ENCODE measurements at regions not wholly inside any gene's neighbourhood (a gene's known extent, or its start where the extent isn't known, plus 50 kb on each side); places are given as distances from the start of the nearest gene placed in this dataset.
"Not testable (repeated sequence)": the region's sequence is repeated elsewhere in the genome, so short reads cannot be mapped to it uniquely, and the experiment has no call there.

DNA sequence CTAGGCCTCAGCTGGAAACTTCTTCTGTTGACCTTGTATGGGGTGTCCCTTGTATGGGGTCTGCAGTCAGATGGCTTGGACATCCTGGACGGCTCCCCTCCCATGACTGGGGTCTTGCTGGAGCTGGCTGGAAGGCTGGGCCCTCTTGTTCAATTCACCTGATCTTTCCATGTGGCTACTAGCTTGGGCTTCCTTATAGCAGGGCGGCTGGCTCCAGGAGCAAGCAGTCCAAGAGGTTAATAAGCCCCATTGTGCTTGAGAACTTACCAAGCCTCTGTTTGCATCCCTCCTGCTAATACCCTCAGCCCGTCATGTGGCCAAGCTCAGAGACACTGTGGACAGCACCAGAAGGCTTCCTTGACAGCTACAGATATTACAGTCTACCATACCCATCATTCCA lies 111.6 kb upstream of the NPAS2 start:
- no peak overlapping the region for H3K27ac ChIP-seq
- intact Hi-C loops (cut with DNase I) = no loop called here
- TF ChIP-seq, protein P1, sequence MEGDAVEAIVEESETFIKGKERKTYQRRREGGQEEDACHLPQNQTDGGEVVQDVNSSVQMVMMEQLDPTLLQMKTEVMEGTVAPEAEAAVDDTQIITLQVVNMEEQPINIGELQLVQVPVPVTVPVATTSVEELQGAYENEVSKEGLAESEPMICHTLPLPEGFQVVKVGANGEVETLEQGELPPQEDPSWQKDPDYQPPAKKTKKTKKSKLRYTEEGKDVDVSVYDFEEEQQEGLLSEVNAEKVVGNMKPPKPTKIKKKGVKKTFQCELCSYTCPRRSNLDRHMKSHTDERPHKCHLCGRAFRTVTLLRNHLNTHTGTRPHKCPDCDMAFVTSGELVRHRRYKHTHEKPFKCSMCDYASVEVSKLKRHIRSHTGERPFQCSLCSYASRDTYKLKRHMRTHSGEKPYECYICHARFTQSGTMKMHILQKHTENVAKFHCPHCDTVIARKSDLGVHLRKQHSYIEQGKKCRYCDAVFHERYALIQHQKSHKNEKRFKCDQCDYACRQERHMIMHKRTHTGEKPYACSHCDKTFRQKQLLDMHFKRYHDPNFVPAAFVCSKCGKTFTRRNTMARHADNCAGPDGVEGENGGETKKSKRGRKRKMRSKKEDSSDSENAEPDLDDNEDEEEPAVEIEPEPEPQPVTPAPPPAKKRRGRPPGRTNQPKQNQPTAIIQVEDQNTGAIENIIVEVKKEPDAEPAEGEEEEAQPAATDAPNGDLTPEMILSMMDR (IDR thresholded peaks at IDR 0.05) = no peak
- DNase-seq (no peak), ATAC-seq (no peak)
- H3K4me3 ChIP-seq = no peak overlapping the region
- H3K4me1 ChIP-seq = no peaks in the 10 kb centered on the region
- H3K36me3 ChIP-seq = no peaks in the 10 kb centered on the region
- H3K27me3 ChIP-seq = no peaks in the 10 kb centered on the region
- no peaks in the 10 kb centered on the region for H3K9me3 ChIP-seq

DNA sequence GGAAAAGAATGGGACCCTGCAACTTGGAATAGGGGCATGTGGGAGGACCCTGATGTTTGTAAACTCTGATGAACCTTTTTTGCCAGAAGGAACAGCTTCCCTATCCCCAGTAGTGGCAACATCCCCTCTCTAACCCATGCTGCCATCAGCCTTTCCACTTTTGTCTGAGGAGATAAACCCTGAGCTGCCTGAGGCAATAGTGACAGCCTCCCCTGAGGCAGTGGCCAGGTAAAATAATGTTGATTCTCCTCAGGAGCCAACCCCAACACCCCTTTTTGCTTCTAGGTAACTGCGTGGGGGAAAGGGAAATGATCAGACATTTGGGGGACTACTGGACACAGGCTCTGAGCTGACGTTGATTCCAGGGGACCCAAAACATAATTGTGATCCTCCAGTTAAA lies 106.8 kb upstream of the NPAS2 start:
- H3K27ac ChIP-seq = no peak overlapping the region
- TF ChIP-seq, protein P1 (IDR thresholded peaks at IDR 0.05) = no peak
- no peaks in the 10 kb centered on the region for H3K27me3 ChIP-seq
- no peak overlapping the region for H3K4me3 ChIP-seq
- no peaks in the 10 kb centered on the region for H3K4me1 ChIP-seq
- no peaks in the 10 kb centered on the region for H3K9me3 ChIP-seq
- intact Hi-C loops (cut with DNase I) = no loop called here
- no peak for ATAC-seq
- DNase-seq = no peak
- H3K36me3 ChIP-seq = no peaks in the 10 kb centered on the region

GRCh38 chr2:100714396-100715010 lies 105.4 kb upstream of the NPAS2 start:
- ATAC-seq; H3K9me3 ChIP-seq; H3K4me3 ChIP-seq; DNase-seq; H3K4me1 ChIP-seq; H3K36me3 ChIP-seq; H3K27me3 ChIP-seq; H3K27ac ChIP-seq; intact Hi-C loops (cut with DNase I): not testable (repeated sequence)

DNA sequence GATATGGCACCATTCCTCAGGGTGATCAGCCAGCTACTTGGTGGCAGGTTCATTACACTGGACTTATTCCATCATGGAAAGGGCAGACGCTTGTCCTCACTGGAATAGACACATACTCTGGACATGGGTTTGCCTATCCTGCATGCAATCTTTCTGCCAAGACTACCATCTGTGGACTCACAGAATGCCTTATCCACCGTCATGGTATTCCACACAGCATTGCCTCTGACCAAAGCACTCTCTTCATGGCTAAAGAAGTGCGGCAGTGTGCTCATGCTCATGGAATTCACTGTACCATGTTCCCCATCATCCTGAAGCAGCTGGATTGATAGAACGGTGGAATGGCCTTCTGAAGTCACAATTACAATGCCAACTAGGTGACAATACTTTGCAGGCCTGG lies 104.1 kb upstream of the NPAS2 start:
- H3K4me3 ChIP-seq; DNase-seq; intact Hi-C loops (cut with DNase I); H3K9me3 ChIP-seq; H3K27ac ChIP-seq; H3K4me1 ChIP-seq; H3K27me3 ChIP-seq; H3K36me3 ChIP-seq; ATAC-seq: not testable (repeated sequence)

- ATAC-seq (no peak), DNase-seq (no peak)
- H3K27me3 ChIP-seq = no peaks in the 10 kb centered on the region
- no peaks in the 10 kb centered on the region for H3K9me3 ChIP-seq
- intact Hi-C loops (cut with DNase I) = no loop called here
- no peaks in the 10 kb centered on the region for H3K4me1 ChIP-seq
- H3K36me3 ChIP-seq = no peaks in the 10 kb centered on the region
- H3K4me3 ChIP-seq = no peak overlapping the region
- TF ChIP-seq, protein P1 (IDR thresholded peaks at IDR 0.05) = no peak
- H3K27ac ChIP-seq = no peak overlapping the region
Observed at GRCh38 chr2:100716581-100716980, 103.4 kb upstream of the NPAS2 start.

DNA sequence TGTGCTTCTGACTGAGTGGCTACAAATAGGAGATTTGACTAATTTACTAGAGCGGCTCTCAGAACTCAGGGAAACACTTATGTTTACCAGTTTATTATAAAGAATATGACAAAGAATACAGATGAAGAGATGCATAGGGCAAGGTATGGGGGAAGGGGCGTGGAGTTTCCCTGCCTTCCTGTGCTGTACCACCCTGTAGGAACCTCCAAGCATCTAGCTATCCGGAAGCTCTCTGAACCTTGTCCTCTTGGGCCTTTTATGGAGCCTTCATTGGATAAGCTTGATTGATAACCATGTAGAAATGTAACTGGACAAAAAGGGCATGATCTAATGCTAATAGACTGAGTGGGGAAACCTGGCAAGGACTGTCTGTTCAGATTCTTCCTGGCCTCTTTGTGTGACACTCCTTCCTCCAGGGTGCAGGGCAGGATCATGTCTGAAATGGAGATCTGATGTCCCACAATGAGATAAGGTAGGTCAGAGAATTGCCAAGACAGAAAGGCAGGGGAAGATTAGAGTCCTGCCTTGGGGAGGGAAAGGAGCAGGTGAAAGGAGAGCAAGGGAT lies 101.8 kb upstream of the NPAS2 start:
- Histone ChIP-seq H3K9me3 (no peaks in the 10 kb centered on the region), H3K4me3 (no peak overlapping the region), H3K4me1 (no peaks in the 10 kb centered on the region), H3K27me3 (no peaks in the 10 kb centered on the region), H3K27ac (no peak overlapping the region), H3K36me3 (no peaks in the 10 kb centered on the region)
- ATAC-seq (no peak), DNase-seq (no peak)
- TF ChIP-seq, protein P1 (IDR thresholded peaks at IDR 0.05) = no peak
- intact Hi-C loops (cut with DNase I) = no loop called here

- DNase-seq (no peak), ATAC-seq (no peak)
- no peaks in the 10 kb centered on the region for H3K4me1 ChIP-seq
- H3K27ac ChIP-seq = no peak overlapping the region
- no peaks in the 10 kb centered on the region for H3K9me3 ChIP-seq
- no peaks in the 10 kb centered on the region for H3K27me3 ChIP-seq
- TF ChIP-seq, protein P1 (IDR thresholded peaks at IDR 0.05) = no peak
- no peaks in the 10 kb centered on the region for H3K36me3 ChIP-seq
- intact Hi-C loops (cut with DNase I) = loop anchor here (5.0 kb wide), 1 partner anchor 262 kb away; no protein-coding TSS in a partner anchor
- H3K4me3 ChIP-seq = no peak overlapping the region
Observed at GRCh38 chr2:100720445-100720844, 99.5 kb upstream of the NPAS2 start.
